ENCODE measurements at regions not wholly inside any gene's neighbourhood (a gene's known extent, or its start where the extent isn't known, plus 50 kb on each side); places are given as distances from the start of the nearest gene placed in this dataset.

DNA sequence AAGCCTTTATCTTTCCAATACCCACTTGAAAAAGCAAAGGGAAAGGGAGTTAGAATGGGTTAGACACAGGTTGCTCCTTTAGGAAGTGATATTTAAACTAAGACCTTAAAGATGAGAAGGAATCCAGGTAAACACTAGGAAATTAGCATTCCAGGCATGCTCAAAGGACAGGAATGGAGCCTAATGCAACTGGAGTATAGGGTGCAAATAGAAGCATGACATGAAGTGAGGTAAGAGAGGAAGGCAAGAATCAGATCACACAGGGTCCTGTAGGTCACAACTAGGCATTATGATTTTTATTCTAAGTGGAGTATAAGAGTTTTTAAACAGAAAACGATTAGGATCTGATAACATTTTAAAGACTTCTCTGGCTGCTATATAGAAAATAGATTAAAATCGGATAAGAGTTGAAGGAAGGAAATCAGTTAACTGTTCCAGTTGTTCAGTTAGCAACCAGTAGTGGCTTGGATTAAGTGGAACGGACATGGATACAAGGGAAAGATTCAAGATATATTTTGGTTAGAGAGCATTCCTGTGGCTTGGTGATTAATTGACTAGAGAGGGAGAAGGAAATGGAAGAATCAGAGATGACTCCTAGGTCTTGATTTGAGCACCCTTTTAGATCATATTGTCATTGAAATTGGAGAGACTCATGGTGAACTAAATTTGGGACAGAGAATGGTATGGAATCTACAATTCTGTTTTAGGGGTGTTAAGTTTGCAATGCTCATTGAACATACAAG is 95.9 kb downstream of the FBXO4 start:
- Histone ChIP-seq H3K9me3 (replicated peaks; ENCODE audit: insufficient read depth, low read length) (no peaks in the 10 kb centered on the region), H3K4me2 (ENCODE audit: low read depth, low read length) (no peak overlapping the region), H3K36me3 (replicated peaks; ENCODE audit: insufficient read depth, low read length) (no peaks in the 10 kb centered on the region), H3F3A (ENCODE audit: insufficient read depth, low read length) (no peaks in the 10 kb centered on the region), H3K9me2 (replicated peaks; ENCODE audit: insufficient read depth, low read length) (no peaks in the 10 kb centered on the region), H3K4me1 (ENCODE audit: low read length) (no peaks in the 10 kb centered on the region), H3K9ac (ENCODE audit: low read length) (no peak overlapping the region), H4K20me1 (ENCODE audit: insufficient read depth, low read length) (no peaks in the 10 kb centered on the region), H2AFZ (ENCODE audit: low read length) (no peak overlapping the region), H3K27ac (ENCODE audit: low read length) (no peak overlapping the region), H3K79me2 (ENCODE audit: low read length) (no peaks in the 10 kb centered on the region), H3K27me3 (replicated peaks; ENCODE audit: insufficient read depth, low read length) (no peaks in the 10 kb centered on the region), H3K4me3 (ENCODE audit: low read length) (no peak overlapping the region)
- no peak for DNase-seq
- no peak for TF ChIP-seq EZH2phosphoT487 (IDR thresholded peaks at IDR 0.05; ENCODE audit: low read length)
- TF ChIP-seq, protein P1, sequence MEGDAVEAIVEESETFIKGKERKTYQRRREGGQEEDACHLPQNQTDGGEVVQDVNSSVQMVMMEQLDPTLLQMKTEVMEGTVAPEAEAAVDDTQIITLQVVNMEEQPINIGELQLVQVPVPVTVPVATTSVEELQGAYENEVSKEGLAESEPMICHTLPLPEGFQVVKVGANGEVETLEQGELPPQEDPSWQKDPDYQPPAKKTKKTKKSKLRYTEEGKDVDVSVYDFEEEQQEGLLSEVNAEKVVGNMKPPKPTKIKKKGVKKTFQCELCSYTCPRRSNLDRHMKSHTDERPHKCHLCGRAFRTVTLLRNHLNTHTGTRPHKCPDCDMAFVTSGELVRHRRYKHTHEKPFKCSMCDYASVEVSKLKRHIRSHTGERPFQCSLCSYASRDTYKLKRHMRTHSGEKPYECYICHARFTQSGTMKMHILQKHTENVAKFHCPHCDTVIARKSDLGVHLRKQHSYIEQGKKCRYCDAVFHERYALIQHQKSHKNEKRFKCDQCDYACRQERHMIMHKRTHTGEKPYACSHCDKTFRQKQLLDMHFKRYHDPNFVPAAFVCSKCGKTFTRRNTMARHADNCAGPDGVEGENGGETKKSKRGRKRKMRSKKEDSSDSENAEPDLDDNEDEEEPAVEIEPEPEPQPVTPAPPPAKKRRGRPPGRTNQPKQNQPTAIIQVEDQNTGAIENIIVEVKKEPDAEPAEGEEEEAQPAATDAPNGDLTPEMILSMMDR (IDR thresholded peaks at IDR 0.05; ENCODE audit: low read length): no peak
- TF ChIP-seq EZH2 (optimal IDR thresholded peaks at IDR 0.05; ENCODE audit: low read depth, low read length): no peak

DNA sequence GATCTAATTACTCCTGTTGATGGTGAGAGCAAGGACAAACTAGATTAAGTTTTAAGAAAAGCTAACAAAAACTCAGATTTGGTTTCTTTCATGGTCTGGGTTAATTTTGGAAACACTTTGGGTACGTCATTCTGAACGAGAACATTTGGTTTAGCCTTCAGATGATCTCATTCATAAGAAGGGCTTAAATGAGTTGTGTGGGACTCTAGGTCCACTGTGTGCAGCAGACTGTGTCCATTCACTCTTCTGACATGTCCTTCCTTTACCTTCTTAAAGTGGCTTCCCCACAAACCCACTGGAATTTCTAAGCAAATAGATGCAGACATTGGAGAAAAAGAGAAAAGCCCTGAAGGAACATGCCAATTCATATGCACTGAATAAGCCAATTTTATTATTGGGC is 96.8 kb downstream of the FBXO4 start:
- Histone ChIP-seq H2AFZ (ENCODE audit: low read length) (no peak overlapping the region), H4K20me1 (ENCODE audit: insufficient read depth, low read length) (no peaks in the 10 kb centered on the region)

DNA sequence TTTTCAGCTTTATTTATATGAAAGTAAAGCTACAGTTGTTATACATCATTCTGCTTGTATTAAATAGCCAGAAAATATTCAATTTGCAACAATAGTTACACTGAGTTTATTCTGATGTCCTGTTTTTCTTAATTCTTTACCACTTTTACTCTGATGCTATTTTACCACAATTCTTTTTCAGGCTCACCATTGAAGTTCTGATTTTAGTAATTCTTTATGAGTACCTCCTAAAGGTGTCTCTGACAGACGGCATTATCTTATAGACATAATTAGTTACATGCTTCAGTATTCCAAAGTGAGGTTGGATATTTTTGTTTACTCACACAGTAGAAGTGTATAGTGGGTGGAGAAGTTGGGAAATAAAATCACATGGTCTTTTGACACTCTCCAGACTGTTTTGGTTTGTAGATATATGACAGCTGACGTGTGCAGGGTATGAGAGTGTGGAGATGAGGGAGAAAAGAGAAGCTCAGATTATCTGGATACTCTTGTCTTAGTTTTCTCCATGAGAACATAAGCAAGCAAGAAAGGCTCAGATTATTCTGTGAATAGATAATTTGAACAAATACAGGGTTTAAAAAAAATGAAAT is 97.4 kb downstream of the FBXO4 start:
- Histone ChIP-seq H3K4me1 (ENCODE audit: low read length) (no peaks in the 10 kb centered on the region), H3K4me3 (ENCODE audit: low read length) (no peak overlapping the region), H3F3A (ENCODE audit: insufficient read depth, low read length) (no peaks in the 10 kb centered on the region)

More for the DNA sequence above, 96.8 kb downstream of the FBXO4 start:
- Histone ChIP-seq H3K79me2 (ENCODE audit: low read length) (no peaks in the 10 kb centered on the region), H3F3A (ENCODE audit: insufficient read depth, low read length) (no peaks in the 10 kb centered on the region), H3K27me3 (replicated peaks; ENCODE audit: insufficient read depth, low read length) (no peaks in the 10 kb centered on the region), H3K9ac (ENCODE audit: low read length) (no peak overlapping the region), H3K4me2 (ENCODE audit: low read depth, low read length) (no peak overlapping the region), H3K4me1 (ENCODE audit: low read length) (no peaks in the 10 kb centered on the region), H3K9me2 (replicated peaks; ENCODE audit: insufficient read depth, low read length) (no peaks in the 10 kb centered on the region), H3K4me3 (ENCODE audit: low read length) (no peak overlapping the region), H3K9me3 (replicated peaks; ENCODE audit: insufficient read depth, low read length) (no peaks in the 10 kb centered on the region), H3K27ac (ENCODE audit: low read length) (no peak overlapping the region), H3K36me3 (replicated peaks; ENCODE audit: insufficient read depth, low read length) (no peaks in the 10 kb centered on the region)
- DNase-seq: no peak
- TF ChIP-seq, protein P1 (IDR thresholded peaks at IDR 0.05; ENCODE audit: low read length): no peak
- TF ChIP-seq EZH2 (optimal IDR thresholded peaks at IDR 0.05; ENCODE audit: low read depth, low read length): no peak
- no peak for TF ChIP-seq EZH2phosphoT487 (IDR thresholded peaks at IDR 0.05; ENCODE audit: low read length)

More for the DNA sequence above, 97.4 kb downstream of the FBXO4 start:
- no peak for DNase-seq
- TF ChIP-seq EZH2phosphoT487 (IDR thresholded peaks at IDR 0.05; ENCODE audit: low read length) (no peak), EZH2 (optimal IDR thresholded peaks at IDR 0.05; ENCODE audit: low read depth, low read length) (no peak)
- TF ChIP-seq, protein P1 (IDR thresholded peaks at IDR 0.05; ENCODE audit: low read length): no peak
- Histone ChIP-seq H3K9me3 (replicated peaks; ENCODE audit: insufficient read depth, low read length) (no peaks in the 10 kb centered on the region), H4K20me1 (ENCODE audit: insufficient read depth, low read length) (no peaks in the 10 kb centered on the region), H3K27ac (ENCODE audit: low read length) (no peak overlapping the region), H3K9ac (ENCODE audit: low read length) (no peak overlapping the region), H3K9me2 (replicated peaks; ENCODE audit: insufficient read depth, low read length) (no peaks in the 10 kb centered on the region), H2AFZ (ENCODE audit: low read length) (no peak overlapping the region), H3K4me2 (ENCODE audit: low read depth, low read length) (no peak overlapping the region), H3K36me3 (replicated peaks; ENCODE audit: insufficient read depth, low read length) (no peaks in the 10 kb centered on the region), H3K79me2 (ENCODE audit: low read length) (no peaks in the 10 kb centered on the region), H3K27me3 (replicated peaks; ENCODE audit: insufficient read depth, low read length) (no peaks in the 10 kb centered on the region)
